HepG2 (cell line): ENCODE measurements at regions not wholly inside any gene's neighbourhood (a gene's known extent, or its start where the extent isn't known, plus 50 kb on each side); places are given as distances from the start of the nearest gene placed in this dataset.

Source experiments
- ATAC-seq: fragments of 200-7000 bp; cut with Tn5 transposase; 3 replicates; pipeline ENCODE4 v1.9.1; 2020; ENCODE audit warnings: mild to moderate bottlenecking, moderate library complexity
- BruUV-seq: library from RNA; stranded (reverse); fragments of 400-500 nt; replicated peaks from 2 replicates; lab custom pipeline; 2021; lab: Mats Ljungman, UMichigan
- CTCF ChIA-PET: fragments of 300-600 bp; formaldehyde crosslinking; extraction: SDS; loops from one replicate; lab custom pipeline; 2021; ENCODE audit warnings: low total read pairs, inconsistent platforms, low intra/inter-chr PET ratio; lab: Yijun Ruan, JAX
- POLR2A ChIA-PET: fragments of 350-600 bp; sonication (Branson Sonifier 250); formaldehyde crosslinking; loops from one replicate; lab custom pipeline; 2020; ENCODE audit warnings: antibody characterized with exemption, inconsistent platforms; lab: Yijun Ruan, JAX
- DNase-seq: peaks from one replicate; pipeline ENCODE4 v3.0.0-alpha.2; 2015; ENCODE audit warnings: low spot score
- FAIRE-seq: peaks from 3 replicates; lab custom pipeline; 2011; peaks lifted over from hg19 to GRCh38; lab: Jason Lieb, UNC
- H2AFZ ChIP-seq: one replicate; pipeline ENCODE4 v1.6.1; 2011; ENCODE audit warnings: low read length, inconsistent platforms
- H3K27ac ChIP-seq: fragments of 300-600 bp; 3 replicates; pipeline ENCODE4 v1.8.0; 2011; ENCODE audit warnings: mixed run types, mild to moderate bottlenecking, mixed read lengths, low read length, inconsistent platforms; ENCODE audit not compliant: insufficient read depth; ENCODE audit errors: extremely low read length
- H3K27me3 ChIP-seq, 2 experiments: fragments of 200-600 bp in 1 of 2; 2 replicates in 1 of 2; 3 replicates in 1 of 2; pipeline versions ENCODE4 v1.6.0 to v1.8.0; 2011; ENCODE audit warnings: low read length in 2 of 2, mild to moderate bottlenecking in 2 of 2, moderate library complexity in 2 of 2, inconsistent platforms in 1 of 2; ENCODE audit not compliant: insufficient read depth in 2 of 2, control insufficient read depth in 1 of 2
- H3K36me3 ChIP-seq, 2 experiments: fragments of 200-600 bp in 1 of 2; replicated peaks in 1 of 2; 2 replicates in 1 of 2; 3 replicates in 1 of 2; pipeline versions ENCODE4 v1.5.1 to v1.8.0; 2011; ENCODE audit warnings: low read length in 2 of 2, inconsistent platforms in 1 of 2; ENCODE audit not compliant: insufficient read depth in 2 of 2, control insufficient read depth in 1 of 2
- H3K4me1 ChIP-seq: 2 replicates; pipeline ENCODE4 v1.5.1; 2012; ENCODE audit warnings: low read length, inconsistent platforms; ENCODE audit not compliant: insufficient read depth
- H3K4me2 ChIP-seq: 2 replicates; pipeline ENCODE4 v1.6.0; 2011; ENCODE audit warnings: low read depth, low read length, inconsistent platforms
- H3K4me3 ChIP-seq, 3 experiments: fragments of 200-600 bp in 1 of 3; sonication (generic), shearing (Covaris generic) in 1 of 3; replicated peaks in 1 of 3; 2 replicates each; pipeline ENCODE4 v1.5.1; 2011 to 2016; ENCODE audit warnings: low read length in 3 of 3, inconsistent platforms in 2 of 3, low read depth in 2 of 3, mild to moderate bottlenecking in 2 of 3, control low read depth in 1 of 3, mixed read lengths in 1 of 3; ENCODE audit not compliant: insufficient read depth in 1 of 3
- H3K79me2 ChIP-seq: one replicate; pipeline ENCODE4 v1.6.1; 2011; ENCODE audit warnings: low read length, inconsistent platforms; ENCODE audit not compliant: insufficient read depth
- H3K9ac ChIP-seq: 2 replicates; pipeline ENCODE4 v1.6.0; 2011; ENCODE audit warnings: mild to moderate bottlenecking, low read depth, low read length, inconsistent platforms; ENCODE audit not compliant: insufficient read depth
- H3K9me3 ChIP-seq: 2 replicates; pipeline ENCODE4 v1.5.1; 2012; ENCODE audit warnings: mild to moderate bottlenecking, low read length
- H4K20me1 ChIP-seq: 2 replicates; pipeline ENCODE4 v1.6.0; 2011; ENCODE audit warnings: inconsistent platforms, mild to moderate bottlenecking, low read length, moderate library complexity; ENCODE audit not compliant: insufficient read depth
- CHD2 ChIP-seq: IDR thresholded peaks from 2 replicates; pipeline ENCODE4 v1.6.1; 2011; ENCODE audit warnings: low read depth, low read length, improper control_type of control experiment
- DR1 ChIP-seq: sonication (generic); formaldehyde crosslinking; IDR thresholded peaks from 2 replicates; pipeline ENCODE4 v1.8.0; 2021; ENCODE audit warnings: mild to moderate bottlenecking, missing genetic modification reagents, inconsistent platforms
- GABPA ChIP-seq, 2 experiments: IDR thresholded peaks; 2 replicates each; pipeline ENCODE4 v1.6.1; 2011 to 2016; ENCODE audit warnings: low read depth in 2 of 2, low read length in 1 of 2, missing biosample characterization in 1 of 2, missing genetic modification characterization in 1 of 2
- HCFC1 ChIP-seq: fragments of 150-350 bp; IDR thresholded peaks from 2 replicates; pipeline ENCODE4 v1.6.1; 2014; ENCODE audit warnings: low read depth, low read length
- HOXA9 ChIP-seq: sonication (generic); formaldehyde crosslinking; IDR thresholded peaks from 2 replicates; pipeline ENCODE4 v1.8.1; 2022; ENCODE audit warnings: missing genetic modification reagents, mild to moderate bottlenecking, moderate library complexity, borderline replicate concordance
- MED13 ChIP-seq: sonication (generic); formaldehyde crosslinking; IDR thresholded peaks from 2 replicates; pipeline ENCODE4 v1.5.0; 2020; ENCODE audit warnings: missing genetic modification reagents
- NFIB ChIP-seq: sonication (generic); formaldehyde crosslinking; IDR thresholded peaks from 2 replicates; pipeline ENCODE4 v1.9.0; 2021; ENCODE audit warnings: missing genetic modification reagents, mild to moderate bottlenecking, borderline replicate concordance
- ONECUT2 ChIP-seq: sonication (generic); formaldehyde crosslinking; IDR thresholded peaks from 2 replicates; pipeline ENCODE4 v1.4.0; 2020; ENCODE audit warnings: missing genetic modification reagents
- RBM39 ChIP-seq: fragments of 200-400 bp; formaldehyde crosslinking; IDR thresholded peaks from one replicate; pipeline ENCODE4 v1.6.1; 2018; ENCODE audit warnings: antibody characterized with exemption, mild to moderate bottlenecking, low read depth, low read length; ENCODE audit not compliant: poor library complexity, severe bottlenecking
- TGIF2 ChIP-seq: IDR thresholded peaks from 2 replicates; pipeline ENCODE4 v1.6.1; 2016; ENCODE audit warnings: control low read depth, missing compliant biosample characterization
- ZBTB1 ChIP-seq: sonication (generic); formaldehyde crosslinking; IDR thresholded peaks from 2 replicates; pipeline ENCODE4 v1.4.0; 2020; ENCODE audit warnings: missing genetic modification reagents, borderline replicate concordance
- ZSCAN30 ChIP-seq: sonication (generic); formaldehyde crosslinking; IDR thresholded peaks from 2 replicates; pipeline ENCODE4 v1.5.0; 2020; ENCODE audit warnings: mild to moderate bottlenecking, missing genetic modification reagents
- WGBS: methylation state at CpG from one replicate; pipeline ENCODE4 v1.1.6; 2017; ENCODE audit warnings: low lambda C conversion rate; 5-methylcytosine and 5-hydroxymethylcytosine counted together
- in situ Hi-C: cut with HindIII; loops from 2 replicates; pipeline ENCODE4 v1.10.0; 2017; ENCODE audit warnings: low pct_unique_long_range_greater_than_20kb; ENCODE audit not compliant: extremely low pct_ligation_motif_present
- intact Hi-C: fragments of 100-400 bp; cut with micrococcal nuclease; formaldehyde crosslinking; loops from one replicate; pipeline ENCODE4 v1.10.0; 2022; ENCODE audit not compliant: unreplicated experiment
- TF ChIP-seq, protein P1 (sequence below): sonication (generic); formaldehyde crosslinking; IDR thresholded peaks from 2 replicates; pipeline ENCODE4 v1.4.0; 2020; ENCODE audit warnings: missing genetic modification reagents, borderline replicate concordance
- TF ChIP-seq, protein P2 (sequence below): sonication (generic); formaldehyde crosslinking; IDR thresholded peaks from 2 replicates; pipeline ENCODE4 v1.5.0; 2020; ENCODE audit warnings: mild to moderate bottlenecking, missing genetic modification reagents, moderate library complexity

DNA sequence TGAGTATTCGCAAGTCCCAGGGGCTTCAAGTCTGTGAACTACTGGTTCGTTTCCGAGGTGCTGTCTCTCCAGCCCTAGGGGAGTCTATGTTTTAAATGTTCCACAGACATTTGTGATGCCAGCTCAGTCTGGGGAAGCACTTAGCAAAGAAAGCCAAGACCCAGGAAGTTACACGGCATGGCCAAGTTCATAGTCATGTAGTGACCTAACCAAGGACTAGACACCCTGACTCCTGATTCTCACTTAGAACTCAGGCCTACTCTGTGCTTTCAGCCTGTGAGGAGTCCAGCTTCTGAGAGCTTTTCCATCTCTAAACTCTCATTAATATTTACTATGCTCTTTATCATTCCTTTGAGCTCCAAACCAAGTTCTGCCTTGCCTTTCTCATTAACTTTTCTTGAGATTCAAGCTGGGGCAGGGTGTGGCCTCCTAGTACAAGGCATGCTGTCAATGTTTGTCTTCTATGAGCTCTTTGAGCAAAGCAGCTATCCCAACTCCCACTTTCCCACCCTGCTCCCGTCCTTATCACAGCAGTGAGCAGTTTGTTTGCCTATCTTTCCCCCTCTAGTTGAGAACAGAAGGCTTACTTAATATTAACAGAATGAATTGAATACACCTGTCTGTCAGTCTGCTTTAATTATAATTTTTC is 105.4 kb upstream of the FAM9C start:
- ATAC-seq: no peak
- peaks cover 12% of the 10 kb centered on the region; the same call in 1 of the 2 replicates for H3K9me3 ChIP-seq
- WGBS: 0% methylated on average over 1 of the region's 5 CpGs
- DNase-seq: no peak
- CTCF ChIA-PET: no interaction called here
- no peak overlapping the region for H3K4me2 ChIP-seq
- H2AFZ ChIP-seq: no peak overlapping the region
- intact Hi-C loops: no loop called here
- no peaks in the 10 kb centered on the region for H4K20me1 ChIP-seq
- no peak for FAIRE-seq
- H3K27me3 ChIP-seq: no peaks in the 10 kb centered on the region
- TF ChIP-seq, protein P1, sequence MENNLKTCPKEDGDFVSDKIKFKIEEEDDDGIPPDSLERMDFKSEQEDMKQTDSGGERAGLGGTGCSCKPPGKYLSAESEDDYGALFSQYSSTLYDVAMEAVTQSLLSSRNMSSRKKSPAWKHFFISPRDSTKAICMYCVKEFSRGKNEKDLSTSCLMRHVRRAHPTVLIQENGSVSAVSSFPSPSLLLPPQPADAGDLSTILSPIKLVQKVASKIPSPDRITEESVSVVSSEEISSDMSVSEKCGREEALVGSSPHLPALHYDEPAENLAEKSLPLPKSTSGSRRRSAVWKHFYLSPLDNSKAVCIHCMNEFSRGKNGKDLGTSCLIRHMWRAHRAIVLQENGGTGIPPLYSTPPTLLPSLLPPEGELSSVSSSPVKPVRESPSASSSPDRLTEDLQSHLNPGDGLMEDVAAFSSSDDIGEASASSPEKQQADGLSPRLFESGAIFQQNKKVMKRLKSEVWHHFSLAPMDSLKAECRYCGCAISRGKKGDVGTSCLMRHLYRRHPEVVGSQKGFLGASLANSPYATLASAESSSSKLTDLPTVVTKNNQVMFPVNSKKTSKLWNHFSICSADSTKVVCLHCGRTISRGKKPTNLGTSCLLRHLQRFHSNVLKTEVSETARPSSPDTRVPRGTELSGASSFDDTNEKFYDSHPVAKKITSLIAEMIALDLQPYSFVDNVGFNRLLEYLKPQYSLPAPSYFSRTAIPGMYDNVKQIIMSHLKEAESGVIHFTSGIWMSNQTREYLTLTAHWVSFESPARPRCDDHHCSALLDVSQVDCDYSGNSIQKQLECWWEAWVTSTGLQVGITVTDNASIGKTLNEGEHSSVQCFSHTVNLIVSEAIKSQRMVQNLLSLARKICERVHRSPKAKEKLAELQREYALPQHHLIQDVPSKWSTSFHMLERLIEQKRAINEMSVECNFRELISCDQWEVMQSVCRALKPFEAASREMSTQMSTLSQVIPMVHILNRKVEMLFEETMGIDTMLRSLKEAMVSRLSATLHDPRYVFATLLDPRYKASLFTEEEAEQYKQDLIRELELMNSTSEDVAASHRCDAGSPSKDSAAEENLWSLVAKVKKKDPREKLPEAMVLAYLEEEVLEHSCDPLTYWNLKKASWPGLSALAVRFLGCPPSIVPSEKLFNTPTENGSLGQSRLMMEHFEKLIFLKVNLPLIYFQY (CRISPR knock-in tag): no peak
- TF ChIP-seq TGIF2 (CRISPR knock-in tag) (no peak), ZBTB1 (CRISPR knock-in tag) (no peak), GABPA (IDR thresholded peaks at IDR 0.05; ENCODE audit: low read depth, low read length) (no peak), GABPA (CRISPR knock-in tag; IDR thresholded peaks at IDR 0.05; ENCODE audit: low read depth) (no peak), DR1 (no peak), CHD2 (no peak), RBM39 (no peak), HOXA9 (no peak), MED13 (CRISPR knock-in tag) (no peak), ZSCAN30 (CRISPR knock-in tag) (no peak), ONECUT2 (no peak), NFIB (CRISPR knock-in tag) (no peak), HCFC1 (no peak)
- TF ChIP-seq, protein P2, sequence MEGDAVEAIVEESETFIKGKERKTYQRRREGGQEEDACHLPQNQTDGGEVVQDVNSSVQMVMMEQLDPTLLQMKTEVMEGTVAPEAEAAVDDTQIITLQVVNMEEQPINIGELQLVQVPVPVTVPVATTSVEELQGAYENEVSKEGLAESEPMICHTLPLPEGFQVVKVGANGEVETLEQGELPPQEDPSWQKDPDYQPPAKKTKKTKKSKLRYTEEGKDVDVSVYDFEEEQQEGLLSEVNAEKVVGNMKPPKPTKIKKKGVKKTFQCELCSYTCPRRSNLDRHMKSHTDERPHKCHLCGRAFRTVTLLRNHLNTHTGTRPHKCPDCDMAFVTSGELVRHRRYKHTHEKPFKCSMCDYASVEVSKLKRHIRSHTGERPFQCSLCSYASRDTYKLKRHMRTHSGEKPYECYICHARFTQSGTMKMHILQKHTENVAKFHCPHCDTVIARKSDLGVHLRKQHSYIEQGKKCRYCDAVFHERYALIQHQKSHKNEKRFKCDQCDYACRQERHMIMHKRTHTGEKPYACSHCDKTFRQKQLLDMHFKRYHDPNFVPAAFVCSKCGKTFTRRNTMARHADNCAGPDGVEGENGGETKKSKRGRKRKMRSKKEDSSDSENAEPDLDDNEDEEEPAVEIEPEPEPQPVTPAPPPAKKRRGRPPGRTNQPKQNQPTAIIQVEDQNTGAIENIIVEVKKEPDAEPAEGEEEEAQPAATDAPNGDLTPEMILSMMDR (CRISPR knock-in tag): no peak
- H3K9ac ChIP-seq: no peak overlapping the region
- POLR2A ChIA-PET: no interaction called here
- H3K4me3 ChIP-seq: no peak overlapping the region
- no peaks in the 10 kb centered on the region for H3K79me2 ChIP-seq
- in situ Hi-C loops: no loop called here
- no peak overlapping the region for H3K27ac ChIP-seq
- H3K36me3 ChIP-seq: no peaks in the 10 kb centered on the region
- H3K4me1 ChIP-seq: no peaks in the 10 kb centered on the region
- no TSS peak for BruUV-seq
